ENCODE measurements at regions not wholly inside any gene's neighbourhood (a gene's known extent, or its start where the extent isn't known, plus 50 kb on each side); places are given as distances from the start of the nearest gene placed in this dataset.

GRCh38 chr12:34399631-34400410 is 377.5 kb downstream of the ALG10 start:
- Histone ChIP-seq H3K4me2 (ENCODE audit: insufficient read depth, low read length) (no peak overlapping the region), H4K20me1 (replicated peaks; ENCODE audit: control insufficient read depth, extremely low read depth, insufficient read depth, low read length) (no peaks in the 10 kb centered on the region), H3K9me1 (replicated peaks; ENCODE audit: control insufficient read depth, extremely low read depth, insufficient read depth, low read length) (no peaks in the 10 kb centered on the region), H3K4me1 (ENCODE audit: control insufficient read depth, extremely low read depth, insufficient read depth, low read length) (no peaks in the 10 kb centered on the region), H3K4me3 (replicated peaks in 1 of 3; ENCODE audit: insufficient read depth in 1 of 3, low read depth in 1 of 3, low read length in 3 of 3) (no peak overlapping the region), H3K79me2 (ENCODE audit: control insufficient read depth, insufficient read depth, low read length) (no peaks in the 10 kb centered on the region), H3K36me3 (ENCODE audit: control insufficient read depth in 2 of 2, extremely low read depth in 1 of 2, insufficient read depth in 2 of 2, low read length in 2 of 2) (no peaks in the 10 kb centered on the region), H2AFZ (ENCODE audit: low read depth, low read length) (no peak overlapping the region), H3K9ac (replicated peaks; ENCODE audit: extremely low read depth, insufficient read depth, low read length) (no peak overlapping the region), H3K9me3 (replicated peaks; ENCODE audit: control insufficient read depth, insufficient read depth, low read length) (peaks cover 3% of the 10 kb centered on the region), H3K27ac (ENCODE audit: insufficient read depth, low read depth, low read length) (no peak overlapping the region), H3K27me3 (ENCODE audit: control insufficient read depth in 2 of 2, insufficient read depth in 2 of 2, low read length in 2 of 2) (no peaks in the 10 kb centered on the region)
- no TSS peak for BruUV-seq (replicated peaks)
- POLR2A ChIA-PET, result no interaction called here
- intact Hi-C loops (cut with micrococcal nuclease), result no loop called here
- TF ChIP-seq CTCF (IDR thresholded peaks at IDR 0.05; ENCODE audit: extremely low read depth in 1 of 2, insufficient read depth in 1 of 2, low read depth in 1 of 2, low read length in 2 of 2) (no peak), GATA2 (IDR thresholded peaks at IDR 0.05; ENCODE audit: insufficient read depth, insufficient read length, low read depth, low read length) (no peak), MYC (IDR thresholded peaks at IDR 0.05; ENCODE audit: low read depth, low read length) (no peak), POLR2A (IDR thresholded peaks at IDR 0.05; ENCODE audit: low read depth, low read length) (no peak), MAX (IDR thresholded peaks at IDR 0.05; ENCODE audit: insufficient read depth, insufficient read length) (no peak)
- no peak for FAIRE-seq
- CTCF ChIA-PET, result no interaction called here
- dilution Hi-C loops (cut with MboI; ENCODE audit: extremely low pct_ligation_motif_present, low sequenced_read_pairs), result no loop called here
- DNase-seq (ENCODE audit: low read depth, low spot score), result no peak

GRCh38 chr12:34400411-34400881 is 378.1 kb downstream of the ALG10 start:
- Histone ChIP-seq H3K4me3 (replicated peaks in 1 of 3; ENCODE audit: insufficient read depth in 1 of 3, low read depth in 1 of 3, low read length in 3 of 3) (no peak overlapping the region), H3K27ac (ENCODE audit: insufficient read depth, low read depth, low read length) (no peak overlapping the region), H3K79me2 (ENCODE audit: control insufficient read depth, insufficient read depth, low read length) (no peaks in the 10 kb centered on the region), H3K27me3 (ENCODE audit: control insufficient read depth in 2 of 2, insufficient read depth in 2 of 2, low read length in 2 of 2) (no peaks in the 10 kb centered on the region), H3K9me1 (replicated peaks; ENCODE audit: control insufficient read depth, extremely low read depth, insufficient read depth, low read length) (no peaks in the 10 kb centered on the region), H4K20me1 (replicated peaks; ENCODE audit: control insufficient read depth, extremely low read depth, insufficient read depth, low read length) (no peaks in the 10 kb centered on the region), H2AFZ (ENCODE audit: low read depth, low read length) (no peak overlapping the region), H3K4me2 (ENCODE audit: insufficient read depth, low read length) (no peak overlapping the region), H3K4me1 (ENCODE audit: control insufficient read depth, extremely low read depth, insufficient read depth, low read length) (no peaks in the 10 kb centered on the region), H3K36me3 (ENCODE audit: control insufficient read depth in 2 of 2, extremely low read depth in 1 of 2, insufficient read depth in 2 of 2, low read length in 2 of 2) (no peaks in the 10 kb centered on the region), H3K9ac (replicated peaks; ENCODE audit: extremely low read depth, insufficient read depth, low read length) (no peak overlapping the region), H3K9me3 (replicated peaks; ENCODE audit: control insufficient read depth, insufficient read depth, low read length) (peaks cover 3% of the 10 kb centered on the region)
- dilution Hi-C loops (cut with MboI; ENCODE audit: extremely low pct_ligation_motif_present, low sequenced_read_pairs), result no loop called here
- no peak for TF ChIP-seq CTCF (IDR thresholded peaks at IDR 0.05; ENCODE audit: extremely low read depth in 1 of 2, insufficient read depth in 1 of 2, low read depth in 1 of 2, low read length in 2 of 2)
- TF ChIP-seq POLR2A (IDR thresholded peaks at IDR 0.05; ENCODE audit: low read depth, low read length), result no peak
- TF ChIP-seq GATA2 (IDR thresholded peaks at IDR 0.05; ENCODE audit: insufficient read depth, insufficient read length, low read depth, low read length), result no peak
- TF ChIP-seq MYC (IDR thresholded peaks at IDR 0.05; ENCODE audit: low read depth, low read length), result no peak
- no peak for TF ChIP-seq MAX (IDR thresholded peaks at IDR 0.05; ENCODE audit: insufficient read depth, insufficient read length)
- no peak for TF ChIP-seq EZH2 (IDR thresholded peaks at IDR 0.05; ENCODE audit: borderline replicate concordance, low read depth, low read length, severe bottlenecking)
- no peak for TF ChIP-seq FOS (IDR thresholded peaks at IDR 0.05; ENCODE audit: borderline replicate concordance, insufficient read depth, low read length)
- no peak for TF ChIP-seq JUN (IDR thresholded peaks at IDR 0.05; ENCODE audit: borderline replicate concordance, insufficient read depth, insufficient read length, low read depth)
- TF ChIP-seq POLR2AphosphoS5 (IDR thresholded peaks at IDR 0.05; ENCODE audit: insufficient read depth, low read depth, low read length), result no peak
- DNase-seq (ENCODE audit: low read depth, low spot score) (no peak), FAIRE-seq (no peak)
- CTCF ChIA-PET, result no interaction called here
- POLR2A ChIA-PET, result no interaction called here
- BruUV-seq (replicated peaks), result no TSS peak
- intact Hi-C loops (cut with micrococcal nuclease), result no loop called here
